ENCODE measurements at regions not wholly inside any gene's neighbourhood (a gene's known extent, or its start where the extent isn't known, plus 50 kb on each side); places are given as distances from the start of the nearest gene placed in this dataset.

- Histone ChIP-seq H3K9me3 (no peaks in the 10 kb centered on the region), H3K27me3 (replicated peaks; ENCODE audit: insufficient read depth) (no peaks in the 10 kb centered on the region), H3K36me3 (no peaks in the 10 kb centered on the region), H3K4me1 (ENCODE audit: control insufficient read depth in 1 of 2, low read depth in 2 of 2) (no peaks in the 10 kb centered on the region), H3K4me3 (no peak overlapping the region), H3K27ac (no peak overlapping the region)
- TF ChIP-seq CTCF (IDR thresholded peaks at IDR 0.05), result no peak
- no peak for DNase-seq (ENCODE audit: low spot score)
- ATAC-seq (ENCODE audit: insufficient number of reproducible peaks, low FRiP score, low read depth), result no peak
These were observed 55.2 kb upstream of the RBM24 start for GRCh38 chr6:17225767-17226630.

GRCh38 chr6:17226786-17227233 lies 54.4 kb upstream of the RBM24 start:
- ATAC-seq (ENCODE audit: insufficient number of reproducible peaks, low FRiP score, low read depth) (no peak), DNase-seq (ENCODE audit: low spot score) (no peak)
- Histone ChIP-seq H3K27ac (no peak overlapping the region), H3K9me3 (no peaks in the 10 kb centered on the region), H3K4me1 (ENCODE audit: control insufficient read depth in 1 of 2, low read depth in 2 of 2) (no peaks in the 10 kb centered on the region), H3K36me3 (no peaks in the 10 kb centered on the region), H3K4me3 (no peak overlapping the region), H3K27me3 (replicated peaks; ENCODE audit: insufficient read depth) (no peaks in the 10 kb centered on the region)
- TF ChIP-seq CTCF (IDR thresholded peaks at IDR 0.05), result no peak

- no peak for ATAC-seq (ENCODE audit: insufficient number of reproducible peaks, low FRiP score, low read depth)
- no peak for TF ChIP-seq CTCF (IDR thresholded peaks at IDR 0.05)
- H3K36me3 ChIP-seq, result no peaks in the 10 kb centered on the region
These were observed 53.8 kb upstream of the RBM24 start for GRCh38 chr6:17227403-17227802.

More at GRCh38 chr6:17227403-17227802, 53.8 kb upstream of the RBM24 start:
- no peaks in the 10 kb centered on the region for H3K27me3 ChIP-seq (replicated peaks; ENCODE audit: insufficient read depth)
- no peak overlapping the region for H3K27ac ChIP-seq
- no peaks in the 10 kb centered on the region for H3K4me1 ChIP-seq (ENCODE audit: control insufficient read depth in 1 of 2, low read depth in 2 of 2)
- no peak for DNase-seq (ENCODE audit: low spot score)
- no peaks in the 10 kb centered on the region for H3K9me3 ChIP-seq
- no peak overlapping the region for H3K4me3 ChIP-seq

Data from thoracic aorta (tissue), 2 donors.